Hematopoietic multipotent progenitor cell treated with erythropoietin and hydrocortisone succinate and interleukin-3 and kit ligand, for 8 days (in vitro differentiated cells): ENCODE measurements at regions not wholly inside any gene's neighbourhood (a gene's known extent, or its start where the extent isn't known, plus 50 kb on each side); places are given as distances from the start of the nearest gene placed in this dataset.

Experiments used
- DNase-seq: peaks from one replicate; pipeline ENCODE4 v3.0.0-alpha.2; 2015

- DNase-seq, result no peak
These were observed 162.9 kb upstream of the SIX2 start for GRCh38 chr2:45172142-45172541.

- DNase-seq, result no peak
These were observed 161.9 kb upstream of the SIX2 start for GRCh38 chr2:45171136-45171501.

- DNase-seq, result no peak
These were observed 161.2 kb upstream of the SIX2 start for GRCh38 chr2:45170191-45171135.

GRCh38 chr2:45169339-45170190 lies 160.3 kb upstream of the SIX2 start:
- no peak for DNase-seq

- no peak for DNase-seq
These were observed 159.6 kb upstream of the SIX2 start for GRCh38 chr2:45168711-45169338.

- DNase-seq, result no peak
These were observed 158.8 kb upstream of the SIX2 start for GRCh38 chr2:45167920-45168629.

GRCh38 chr2:45166229-45166890 lies 157.1 kb upstream of the SIX2 start:
- DNase-seq, result no peak

- no peak for DNase-seq
These were observed 153.5 kb upstream of the SIX2 start for GRCh38 chr2:45162711-45163110.

GRCh38 chr2:45156605-45157004 lies 147.4 kb upstream of the SIX2 start:
- no peak for DNase-seq

- no peak for DNase-seq
These were observed 145.4 kb upstream of the SIX2 start for GRCh38 chr2:45154606-45155155.

- DNase-seq, result no peak
These were observed 144.9 kb upstream of the SIX2 start for GRCh38 chr2:45154144-45154543.

- no peak for DNase-seq
These were observed 143.9 kb upstream of the SIX2 start for GRCh38 chr2:45153121-45153520.

- no peak for DNase-seq
These were observed 143.4 kb upstream of the SIX2 start for GRCh38 chr2:45152691-45153090.

GRCh38 chr2:45145073-45145899 lies 136.0 kb upstream of the SIX2 start:
- DNase-seq, result no peak

GRCh38 chr2:45141883-45142866 lies 132.9 kb upstream of the SIX2 start:
- DNase-seq, result no peak

- DNase-seq, result no peak
These were observed 131.4 kb upstream of the SIX2 start for GRCh38 chr2:45140675-45141074.

GRCh38 chr2:45138904-45139303 lies 129.7 kb upstream of the SIX2 start:
- DNase-seq, result no peak

- no peak for DNase-seq
These were observed 128.9 kb upstream of the SIX2 start for GRCh38 chr2:45137966-45138695.

- DNase-seq, result peak; percentile 4
These were observed 125.5 kb upstream of the SIX2 start for GRCh38 chr2:45134726-45135125.
